Psoas muscle (tissue), 7 donors: ENCODE measurements at regions not wholly inside any gene's neighbourhood (a gene's known extent, or its start where the extent isn't known, plus 50 kb on each side); places are given as distances from the start of the nearest gene placed in this dataset.

Experiments
- ATAC-seq, 4 donors: fragments of 200-7000 bp; cut with Tn5 transposase; one replicate each; pipeline ENCODE4 v1.9.1; 2020; ENCODE audit warnings: moderate library complexity in 3 of 4, mild to moderate bottlenecking in 2 of 4
- DNase-seq, 2 donors: peaks; one replicate each; pipeline ENCODE4 v3.0.0-alpha.2; 2020
- H3K27ac ChIP-seq: fragments of 200-600 bp; one replicate; pipeline ENCODE4 v1.8.0; 2022
- H3K27me3 ChIP-seq, 3 donors: fragments of 200-600 bp in 1 of 3; one replicate each; pipeline versions ENCODE4 v1.6.1 to v1.8.0; 2013 to 2022; ENCODE audit warnings: low read length in 2 of 3, mild to moderate bottlenecking in 2 of 3, moderate library complexity in 1 of 3; ENCODE audit not compliant: insufficient read depth in 3 of 3
- H3K36me3 ChIP-seq, 2 donors: fragments of 200-600 bp in 1 of 2; one replicate each; pipeline versions ENCODE4 v1.6.1 to v1.8.0; 2013 to 2022; ENCODE audit warnings: low read depth in 1 of 2, mild to moderate bottlenecking in 1 of 2, moderate library complexity in 1 of 2; ENCODE audit not compliant: insufficient read depth in 1 of 2
- H3K4me1 ChIP-seq: fragments of 200-600 bp; one replicate; pipeline ENCODE4 v1.8.0; 2022
- H3K4me3 ChIP-seq: fragments of 200-600 bp; one replicate; pipeline ENCODE4 v1.8.0; 2022; ENCODE audit warnings: mild to moderate bottlenecking
- H3K9me3 ChIP-seq: fragments of 200-600 bp; one replicate; pipeline ENCODE4 v1.8.0; 2022
- WGBS, 3 donors: extraction: QIAGEN DNeasy Blood & Tissue Kit; methylation state at CpG; one replicate each; pipeline versions ENCODE4 v1.1.6 to v1.1.7; 2013; 5-methylcytosine and 5-hydroxymethylcytosine counted together
- intact Hi-C, 2 donors: fragments of 100-400 bp; cut with DNase I; formaldehyde crosslinking; loops; one replicate each; pipeline versions ENCODE4 v1.11.0 to v1.14.2; 2022
- TF ChIP-seq, protein P1 (sequence below): fragments of 200-600 bp; IDR thresholded peaks from one replicate; pipeline ENCODE4 v1.8.0; 2022; ENCODE audit warnings: antibody characterized with exemption
- donor health status: healthy with polysubstance abuse.
- donor health status: DM: no; HTN: no; CAD: no; lungs with moderate emphysema.
- donor health status: Bipolar disorder and iron deficiency.
- donor health status: healthy.
- donor health status: DM: yes; HTN: yes; CAD: no.
- donor health status: DM: no; HTN: no; CAD: no.
- donor health status: DM: yes; HTN: yes; CAD: no.

DNA sequence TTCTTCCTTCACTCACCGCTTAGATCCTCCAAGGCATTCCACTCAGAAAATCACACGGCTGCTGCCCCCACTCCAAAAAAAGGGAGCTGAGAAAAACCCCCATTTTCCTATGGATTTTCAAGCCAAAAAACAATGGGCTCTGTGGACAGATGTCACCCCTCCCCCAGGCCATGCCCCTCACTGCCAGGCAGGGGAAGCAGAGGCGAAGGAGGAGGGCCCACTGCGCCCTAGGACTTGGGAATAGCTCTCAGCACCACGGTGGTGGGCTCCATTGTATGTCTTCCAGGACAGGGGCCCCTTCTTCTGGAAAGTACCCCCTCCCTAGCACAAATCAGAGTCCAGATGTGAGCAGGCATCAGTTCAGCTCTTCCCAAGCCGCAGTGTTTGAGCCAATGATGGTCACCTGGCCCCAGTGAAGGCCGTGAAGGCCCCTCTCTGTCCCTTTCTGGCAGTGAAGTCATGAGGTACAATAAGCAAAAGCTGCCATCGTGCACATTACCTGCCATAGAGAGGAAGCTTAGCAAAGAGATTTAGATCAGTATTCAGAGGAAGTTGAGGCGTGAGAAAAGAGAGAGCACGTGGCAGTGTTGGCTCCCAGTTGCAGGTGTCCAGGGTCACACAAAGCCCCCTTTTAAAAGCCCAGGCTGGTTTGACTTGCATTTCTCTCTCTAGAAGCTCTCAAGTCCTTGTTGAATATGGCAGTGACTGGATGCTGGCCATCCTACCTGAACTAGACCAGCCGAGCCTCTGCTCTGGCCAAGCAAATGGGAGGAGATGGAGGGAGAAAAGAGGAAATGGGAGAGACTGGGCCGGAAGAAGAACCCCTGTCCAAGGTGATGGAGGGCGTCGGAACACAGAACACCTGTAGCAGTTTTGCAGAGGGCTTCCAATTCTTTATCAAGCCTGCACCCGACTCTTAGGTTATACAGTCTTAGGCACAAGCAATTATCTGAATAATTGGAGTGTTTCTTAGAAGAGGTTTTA lies 149.0 kb downstream of the TOMM20 start:
- Histone ChIP-seq H3K36me3 (no peaks in the 10 kb centered on the region), H3K27ac (peak overlapping the region; percentile 86), H3K27me3 (no peaks in the 10 kb centered on the region), H3K4me3 (peak overlapping the region; percentile 29), H3K9me3 (no peaks in the 10 kb centered on the region), H3K4me1 (peaks cover 54% of the 10 kb centered on the region)
- ATAC-seq (no peak), DNase-seq (no peak)
- TF ChIP-seq, protein P1, sequence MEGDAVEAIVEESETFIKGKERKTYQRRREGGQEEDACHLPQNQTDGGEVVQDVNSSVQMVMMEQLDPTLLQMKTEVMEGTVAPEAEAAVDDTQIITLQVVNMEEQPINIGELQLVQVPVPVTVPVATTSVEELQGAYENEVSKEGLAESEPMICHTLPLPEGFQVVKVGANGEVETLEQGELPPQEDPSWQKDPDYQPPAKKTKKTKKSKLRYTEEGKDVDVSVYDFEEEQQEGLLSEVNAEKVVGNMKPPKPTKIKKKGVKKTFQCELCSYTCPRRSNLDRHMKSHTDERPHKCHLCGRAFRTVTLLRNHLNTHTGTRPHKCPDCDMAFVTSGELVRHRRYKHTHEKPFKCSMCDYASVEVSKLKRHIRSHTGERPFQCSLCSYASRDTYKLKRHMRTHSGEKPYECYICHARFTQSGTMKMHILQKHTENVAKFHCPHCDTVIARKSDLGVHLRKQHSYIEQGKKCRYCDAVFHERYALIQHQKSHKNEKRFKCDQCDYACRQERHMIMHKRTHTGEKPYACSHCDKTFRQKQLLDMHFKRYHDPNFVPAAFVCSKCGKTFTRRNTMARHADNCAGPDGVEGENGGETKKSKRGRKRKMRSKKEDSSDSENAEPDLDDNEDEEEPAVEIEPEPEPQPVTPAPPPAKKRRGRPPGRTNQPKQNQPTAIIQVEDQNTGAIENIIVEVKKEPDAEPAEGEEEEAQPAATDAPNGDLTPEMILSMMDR: no peak
- 67 to 75% (median 68%) methylated on average over 15 of the region's 15 CpGs for WGBS, 3 donors
- intact Hi-C loops: loop anchor here (5.0 to 10.0 kb wide), 6 partner anchors 93 to 485 kb away; partner anchors contain the start of gene IRF2BP2 (in 1 of the 2)

DNA sequence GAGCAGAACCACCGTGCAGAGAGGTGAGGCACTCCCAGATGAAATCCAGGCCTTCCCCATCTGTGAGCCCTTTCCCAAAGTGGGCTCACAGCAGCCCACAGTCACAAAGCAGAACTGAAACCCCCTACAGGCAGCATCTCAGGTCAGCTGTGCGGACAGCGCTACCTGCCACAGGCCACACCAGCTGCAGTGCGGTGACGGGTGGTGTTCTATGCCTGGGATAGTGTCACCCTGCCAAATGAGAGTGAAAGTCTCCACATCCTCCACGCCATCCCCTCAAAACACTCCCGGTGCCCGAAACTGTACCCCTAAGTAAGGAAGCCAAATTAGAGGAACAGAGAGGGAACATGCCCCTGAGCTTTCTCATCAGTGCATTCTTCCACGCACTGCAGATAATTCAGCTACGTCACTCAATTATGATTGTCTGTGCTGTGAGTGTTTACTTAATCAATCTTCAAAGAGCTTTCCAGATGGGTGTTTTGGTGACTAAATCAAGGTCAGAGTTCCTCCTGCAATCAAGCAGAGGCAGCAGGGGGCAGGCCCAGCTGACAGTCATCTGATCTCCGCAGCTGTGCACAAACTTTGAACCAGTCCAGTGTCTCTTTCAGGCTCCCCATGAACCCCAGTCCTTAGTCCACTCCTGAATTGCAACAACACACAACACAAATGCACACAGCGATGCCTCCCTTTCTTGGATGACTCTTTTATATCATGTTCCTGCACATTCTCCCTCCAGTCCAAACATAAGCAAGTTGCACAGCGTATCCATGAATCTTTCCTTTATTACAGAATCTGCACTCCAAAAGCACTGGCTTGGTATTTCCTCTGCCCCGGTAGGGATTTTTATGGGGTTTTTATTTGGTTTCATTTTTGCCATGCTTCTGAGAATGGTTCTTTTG lies 150.0 kb downstream of the TOMM20 start:
- H3K9me3 ChIP-seq: no peaks in the 10 kb centered on the region
- WGBS, 3 donors: 32 to 39% (median 33%) methylated on average over 14 of the region's 14 CpGs
- intact Hi-C loops: loop anchor here (5.0 to 10.0 kb wide), 3 partner anchors 206 to 484 kb away; no protein-coding TSS in a partner anchor

DNA sequence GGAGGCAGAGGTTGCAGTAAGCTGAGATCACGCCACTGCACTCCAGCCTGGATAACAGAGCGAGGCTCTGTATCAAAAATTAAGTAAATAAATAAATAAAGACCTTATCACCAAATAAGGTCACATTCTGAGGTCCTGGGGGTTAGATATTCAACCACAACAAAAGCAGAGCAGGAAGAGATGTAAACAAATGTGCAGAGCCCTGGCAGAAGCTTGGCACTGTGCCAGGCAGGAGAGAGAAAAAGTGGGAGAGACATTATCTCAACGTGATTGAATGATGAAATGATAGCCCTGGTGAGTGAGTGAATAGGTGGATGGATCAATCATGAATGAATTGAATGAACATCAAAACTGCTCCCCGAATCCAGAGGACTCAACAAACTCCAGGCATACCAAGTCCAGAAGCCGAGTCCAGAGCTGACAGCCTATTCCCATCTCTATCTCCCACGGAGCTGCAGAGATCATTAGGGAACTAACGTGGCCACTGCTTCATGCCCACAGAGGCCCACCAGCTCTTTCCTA lies 150.7 kb downstream of the TOMM20 start:
- peak overlapping the region; percentile 86 for H3K27ac ChIP-seq
- TF ChIP-seq, protein P1: no peak
- no peak overlapping the region for H3K4me3 ChIP-seq
- peaks cover 69% of the 10 kb centered on the region for H3K4me1 ChIP-seq
- 62 to 71% (median 63%) methylated on average over 7 of the region's 7 CpGs for WGBS, 3 donors
- DNase-seq: no peak
- no peaks in the 10 kb centered on the region for H3K27me3 ChIP-seq
- no peaks in the 10 kb centered on the region for H3K36me3 ChIP-seq
- intact Hi-C loops: loop anchor here (5.0 to 10.0 kb wide), 3 partner anchors 206 to 483 kb away; no protein-coding TSS in a partner anchor
- ATAC-seq: no peak
- no peaks in the 10 kb centered on the region for H3K9me3 ChIP-seq

More for the DNA sequence above, 150.0 kb downstream of the TOMM20 start:
- peak overlapping the region; percentile 86 for H3K27ac ChIP-seq
- peak; percentile 54 to 77 for DNase-seq
- no peaks in the 10 kb centered on the region for H3K27me3 ChIP-seq
- H3K4me1 ChIP-seq: peaks cover 63% of the 10 kb centered on the region
- peak in 2 of 4 donors; percentile 15 to 39 for ATAC-seq
- no peak overlapping the region for H3K4me3 ChIP-seq
- TF ChIP-seq, protein P1: no peak
- no peaks in the 10 kb centered on the region for H3K36me3 ChIP-seq

DNA sequence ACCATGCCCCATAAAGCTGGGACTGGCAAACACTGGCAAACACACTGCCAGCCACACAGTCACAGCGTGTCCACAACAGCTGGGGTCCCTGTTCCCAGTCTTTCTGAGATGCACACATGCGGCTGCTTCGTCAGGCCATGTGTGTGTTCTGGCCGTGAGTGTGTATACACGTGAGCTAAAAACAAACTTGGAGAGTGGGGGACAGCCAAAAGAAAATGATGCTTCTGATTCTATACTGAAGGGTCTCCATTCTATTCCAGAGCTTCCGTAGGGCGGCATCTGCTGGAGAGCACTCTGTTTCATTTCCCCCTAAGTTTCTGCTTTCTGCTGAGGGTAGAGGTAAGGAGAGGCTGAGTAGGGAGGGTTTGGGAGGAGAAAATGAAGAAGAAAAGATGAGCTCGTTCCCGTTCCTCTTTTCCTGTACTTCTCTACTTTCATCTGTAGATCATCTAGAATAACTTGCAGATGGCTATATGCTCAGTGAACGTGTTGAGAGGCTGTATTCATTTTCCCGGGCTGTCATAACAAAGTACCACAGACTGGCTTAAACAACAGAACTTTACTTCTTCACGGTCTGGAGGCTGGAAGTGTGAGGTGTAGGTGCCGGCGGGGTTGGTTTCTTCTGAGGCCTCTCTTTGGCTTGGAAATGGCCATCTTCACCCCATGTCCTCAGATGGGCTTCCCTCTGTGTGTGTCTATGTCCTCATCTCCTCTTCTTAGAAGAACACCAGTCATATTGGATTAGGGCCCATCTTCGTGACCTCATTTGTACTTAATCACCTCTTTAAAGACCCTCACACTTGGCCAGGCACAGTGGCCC lies 151.6 kb downstream of the TOMM20 start:
- TF ChIP-seq, protein P1: no peak
- no peak for DNase-seq
- no peaks in the 10 kb centered on the region for H3K27me3 ChIP-seq
- ATAC-seq: no peak
- no peak overlapping the region for H3K4me3 ChIP-seq
- intact Hi-C loops: loop anchor here (5.0 to 10.0 kb wide), 3 partner anchors 205 to 482 kb away; no protein-coding TSS in a partner anchor
- peak overlapping the region; percentile 56 for H3K27ac ChIP-seq
- WGBS, 3 donors: 77 to 81% (median 78%) methylated on average over 15 of the region's 15 CpGs
- H3K9me3 ChIP-seq: no peaks in the 10 kb centered on the region
- peaks cover 68% of the 10 kb centered on the region for H3K4me1 ChIP-seq
- no peaks in the 10 kb centered on the region for H3K36me3 ChIP-seq
